ENCODE measurements at regions not wholly inside any gene's neighbourhood (a gene's known extent, or its start where the extent isn't known, plus 50 kb on each side); places are given as distances from the start of the nearest gene placed in this dataset.

DNA sequence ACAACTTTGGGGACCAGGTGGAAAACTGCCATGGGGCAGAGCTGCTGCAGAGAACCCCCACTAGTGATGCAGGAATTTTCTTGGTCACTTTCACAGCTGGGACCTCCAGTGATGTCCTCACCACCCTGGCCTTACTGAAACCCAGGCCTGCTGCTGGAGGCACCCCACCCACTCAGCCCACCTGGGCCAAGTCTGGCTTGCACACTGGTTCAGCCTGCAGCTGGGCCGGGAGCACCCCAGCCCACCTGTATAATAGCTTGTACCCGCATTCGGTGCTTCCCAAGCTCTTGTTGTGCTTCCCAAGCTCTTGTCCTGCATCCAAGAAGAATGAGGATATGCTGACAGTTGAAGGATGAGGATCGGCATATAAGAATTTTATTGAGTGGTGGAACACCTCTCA, 86.4 kb upstream of the ZMAT1 start:
- TF ChIP-seq, protein P1, sequence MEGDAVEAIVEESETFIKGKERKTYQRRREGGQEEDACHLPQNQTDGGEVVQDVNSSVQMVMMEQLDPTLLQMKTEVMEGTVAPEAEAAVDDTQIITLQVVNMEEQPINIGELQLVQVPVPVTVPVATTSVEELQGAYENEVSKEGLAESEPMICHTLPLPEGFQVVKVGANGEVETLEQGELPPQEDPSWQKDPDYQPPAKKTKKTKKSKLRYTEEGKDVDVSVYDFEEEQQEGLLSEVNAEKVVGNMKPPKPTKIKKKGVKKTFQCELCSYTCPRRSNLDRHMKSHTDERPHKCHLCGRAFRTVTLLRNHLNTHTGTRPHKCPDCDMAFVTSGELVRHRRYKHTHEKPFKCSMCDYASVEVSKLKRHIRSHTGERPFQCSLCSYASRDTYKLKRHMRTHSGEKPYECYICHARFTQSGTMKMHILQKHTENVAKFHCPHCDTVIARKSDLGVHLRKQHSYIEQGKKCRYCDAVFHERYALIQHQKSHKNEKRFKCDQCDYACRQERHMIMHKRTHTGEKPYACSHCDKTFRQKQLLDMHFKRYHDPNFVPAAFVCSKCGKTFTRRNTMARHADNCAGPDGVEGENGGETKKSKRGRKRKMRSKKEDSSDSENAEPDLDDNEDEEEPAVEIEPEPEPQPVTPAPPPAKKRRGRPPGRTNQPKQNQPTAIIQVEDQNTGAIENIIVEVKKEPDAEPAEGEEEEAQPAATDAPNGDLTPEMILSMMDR (IDR thresholded peaks at IDR 0.05; ENCODE audit: extremely low read depth, insufficient read depth, missing control alignments): no peak
- no peak for DNase-seq (ENCODE audit: low spot score)

DNA sequence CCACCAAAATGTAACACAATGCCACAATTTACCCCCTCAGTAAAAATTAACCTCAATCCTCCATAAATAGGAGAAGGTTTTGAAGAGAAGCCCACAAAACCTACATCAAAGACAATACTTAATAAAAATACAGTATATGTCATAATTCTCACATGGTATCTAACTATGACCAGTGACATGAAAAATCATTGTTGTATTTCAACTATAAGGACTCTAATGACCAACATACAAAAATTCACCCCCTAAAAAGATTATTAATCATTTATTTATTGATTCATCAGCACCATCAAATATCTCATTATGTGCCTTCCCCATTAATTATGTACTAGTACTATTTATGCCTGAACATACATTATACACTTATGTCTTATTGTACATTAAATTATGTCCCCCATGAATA, 77.1 kb upstream of the ZMAT1 start:
- in situ Hi-C loops (cut with MboI; ENCODE audit: low pct_unique_long_range_greater_than_20kb, low sequenced_read_pairs, unreplicated experiment): no loop called here
- TF ChIP-seq, protein P1 (IDR thresholded peaks at IDR 0.05; ENCODE audit: extremely low read depth, insufficient read depth, missing control alignments): no peak

More for the DNA sequence above, 86.4 kb upstream of the ZMAT1 start:
- in situ Hi-C loops (cut with MboI; ENCODE audit: low pct_unique_long_range_greater_than_20kb, low sequenced_read_pairs, unreplicated experiment): no loop called here

DNA sequence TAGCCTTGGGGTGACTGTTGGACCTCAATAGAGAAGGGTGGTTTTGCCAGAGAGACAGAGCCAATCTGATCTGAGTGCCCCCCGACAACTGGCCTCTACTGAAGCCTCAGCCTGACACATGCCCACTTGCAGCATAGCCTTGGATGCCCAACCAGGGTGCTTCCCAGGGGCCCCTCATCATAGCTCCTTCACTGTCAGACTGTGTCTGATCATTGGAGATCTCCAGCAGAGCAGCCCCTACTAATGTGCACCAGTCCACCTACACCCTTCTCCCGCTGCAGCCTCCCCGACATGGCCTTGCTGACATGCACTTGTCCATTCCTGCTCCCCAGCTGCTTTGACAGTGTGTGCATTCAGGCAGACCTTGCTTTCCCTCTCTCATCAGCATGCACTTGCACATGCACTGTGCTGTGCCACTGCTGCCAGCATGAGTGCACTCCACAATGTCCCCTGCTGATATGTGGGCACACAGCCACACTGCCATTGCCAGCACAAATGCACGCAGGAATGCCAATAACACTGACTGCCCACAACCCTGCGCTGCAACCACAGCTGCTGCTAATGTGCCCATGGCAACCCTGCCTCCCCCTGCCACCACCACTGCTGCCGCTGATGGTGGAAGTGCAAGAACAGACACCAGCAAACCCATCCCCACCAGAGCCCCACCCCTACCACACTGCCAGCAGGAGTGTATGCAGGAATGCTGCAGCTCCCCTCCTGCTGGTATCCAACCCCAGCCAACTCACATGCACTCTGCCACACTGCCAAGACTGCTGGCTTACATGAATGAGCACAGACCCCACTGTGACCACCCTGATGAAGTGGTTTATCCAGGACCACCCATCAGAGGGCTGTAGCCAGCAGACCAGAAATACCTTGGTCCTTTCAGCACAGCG, 68.1 kb upstream of the ZMAT1 start:
- TF ChIP-seq, protein P1 (IDR thresholded peaks at IDR 0.05; ENCODE audit: extremely low read depth, insufficient read depth, missing control alignments): no peak
- in situ Hi-C loops (cut with MboI; ENCODE audit: low pct_unique_long_range_greater_than_20kb, low sequenced_read_pairs, unreplicated experiment): no loop called here
- no peak for DNase-seq (ENCODE audit: low spot score)

More for the DNA sequence above, 77.1 kb upstream of the ZMAT1 start:
- DNase-seq (ENCODE audit: low spot score): no peak

DNA sequence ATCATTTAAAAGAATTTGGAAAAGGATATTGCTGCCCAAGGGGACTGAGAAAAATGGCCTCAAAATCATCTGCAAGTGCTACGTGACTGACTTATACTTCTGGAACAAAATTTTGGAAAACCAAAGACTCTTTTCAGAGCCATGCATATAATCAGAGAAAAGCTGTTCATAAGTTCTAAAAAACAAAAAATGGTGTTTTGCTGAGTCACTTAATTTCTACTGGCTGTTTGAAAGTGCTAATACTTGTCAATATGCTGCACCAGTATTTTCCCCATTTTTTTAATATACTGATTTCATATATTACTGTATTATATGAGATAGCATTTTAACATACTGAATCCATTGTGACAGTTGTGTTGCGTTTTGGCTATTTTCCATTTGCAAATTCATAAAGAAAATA, 61.5 kb upstream of the ZMAT1 start:
- in situ Hi-C loops (cut with MboI; ENCODE audit: low pct_unique_long_range_greater_than_20kb, low sequenced_read_pairs, unreplicated experiment): no loop called here
- TF ChIP-seq, protein P1 (IDR thresholded peaks at IDR 0.05; ENCODE audit: extremely low read depth, insufficient read depth, missing control alignments): no peak
- no peak for DNase-seq (ENCODE audit: low spot score)

DNA sequence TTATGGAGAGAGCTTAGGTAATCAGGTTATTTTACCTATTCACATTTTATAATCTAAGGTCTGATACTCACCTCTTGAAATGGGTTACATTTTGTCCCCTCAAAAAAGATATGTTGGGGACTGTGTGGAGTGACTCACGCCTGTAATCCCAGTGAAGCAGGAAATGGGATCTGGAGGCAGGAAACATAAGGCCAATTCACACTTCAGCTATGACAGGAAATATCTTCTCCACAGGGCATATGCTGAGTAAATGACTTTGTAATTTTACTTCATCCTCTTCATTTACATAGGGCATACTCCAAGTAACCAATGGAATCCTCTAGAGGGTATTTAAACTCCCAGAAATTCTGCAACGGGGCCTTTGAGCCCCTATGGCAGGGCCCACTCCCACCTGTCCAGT, 54.8 kb upstream of the ZMAT1 start:
- TF ChIP-seq, protein P1 (IDR thresholded peaks at IDR 0.05; ENCODE audit: extremely low read depth, insufficient read depth, missing control alignments): no peak
- no peak for DNase-seq (ENCODE audit: low spot score)
- in situ Hi-C loops (cut with MboI; ENCODE audit: low pct_unique_long_range_greater_than_20kb, low sequenced_read_pairs, unreplicated experiment): no loop called here

Measured in GM13977 (cell line).